Endothelial cell (in vitro differentiated cells): ENCODE measurements at regions not wholly inside any gene's neighbourhood (a gene's known extent, or its start where the extent isn't known, plus 50 kb on each side); places are given as distances from the start of the nearest gene placed in this dataset.

Experiments used
- DNase-seq: peaks from one replicate; pipeline ENCODE4 v3.0.0; 2021; ENCODE audit warnings: low spot score
- H3K27ac Mint-ChIP-seq: one replicate; pipeline ENCODE4 v1.8.0; 2021; ENCODE audit warnings: mixed read lengths, inconsistent platforms; ENCODE audit not compliant: unreplicated experiment
- H3K27me3 Mint-ChIP-seq: one replicate; pipeline ENCODE4 v1.8.0; 2021; ENCODE audit warnings: mild to moderate bottlenecking, moderate library complexity, mixed read lengths, inconsistent platforms; ENCODE audit not compliant: unreplicated experiment
- H3K36me3 Mint-ChIP-seq: one replicate; pipeline ENCODE4 v1.8.0; 2021; ENCODE audit warnings: mild to moderate bottlenecking, low read depth, mixed read lengths, inconsistent platforms; ENCODE audit not compliant: unreplicated experiment
- H3K4me1 Mint-ChIP-seq: one replicate; pipeline ENCODE4 v1.8.0; 2021; ENCODE audit warnings: mild to moderate bottlenecking, mixed read lengths, inconsistent platforms; ENCODE audit not compliant: unreplicated experiment
- H3K4me3 Mint-ChIP-seq: one replicate; pipeline ENCODE4 v1.8.0; 2021; ENCODE audit warnings: mild to moderate bottlenecking, mixed read lengths, inconsistent platforms; ENCODE audit not compliant: unreplicated experiment
- H3K9me3 Mint-ChIP-seq: one replicate; pipeline ENCODE4 v1.8.0; 2021; ENCODE audit warnings: mixed read lengths, inconsistent platforms; ENCODE audit not compliant: unreplicated experiment
- TF ChIP-seq, protein P1 (sequence below): fragments of 200-600 bp; sonication (generic); IDR thresholded peaks from one replicate; pipeline ENCODE4 v1.5.0; 2021; ENCODE audit warnings: antibody characterized with exemption; ENCODE audit not compliant: unreplicated experiment

DNA sequence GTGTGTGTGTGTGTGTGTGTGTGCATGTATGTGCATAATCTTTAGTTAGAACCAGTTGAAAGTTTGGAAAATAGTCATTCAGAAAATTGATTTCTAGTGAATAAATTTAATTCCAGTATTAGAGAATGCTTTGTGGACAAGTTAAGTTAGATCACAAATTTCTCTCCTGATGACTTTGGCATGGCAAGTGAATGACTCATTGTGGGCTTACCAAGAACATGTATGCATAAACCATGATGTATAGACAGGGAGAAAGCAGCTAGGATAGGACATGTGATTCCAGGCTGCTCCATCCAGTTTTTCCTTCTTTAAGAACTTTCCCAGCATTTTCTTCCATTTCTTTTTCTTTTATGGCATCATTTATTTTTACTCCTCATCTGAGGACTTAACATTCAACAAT, 85.7 kb upstream of the SGCD start:
- Mint-ChIP-seq H3K27ac (no peak overlapping the region), H3K27me3 (no peaks in the 10 kb centered on the region), H3K9me3 (no peaks in the 10 kb centered on the region), H3K4me3 (no peak overlapping the region), H3K4me1 (no peaks in the 10 kb centered on the region), H3K36me3 (no peaks in the 10 kb centered on the region)
- TF ChIP-seq, protein P1, sequence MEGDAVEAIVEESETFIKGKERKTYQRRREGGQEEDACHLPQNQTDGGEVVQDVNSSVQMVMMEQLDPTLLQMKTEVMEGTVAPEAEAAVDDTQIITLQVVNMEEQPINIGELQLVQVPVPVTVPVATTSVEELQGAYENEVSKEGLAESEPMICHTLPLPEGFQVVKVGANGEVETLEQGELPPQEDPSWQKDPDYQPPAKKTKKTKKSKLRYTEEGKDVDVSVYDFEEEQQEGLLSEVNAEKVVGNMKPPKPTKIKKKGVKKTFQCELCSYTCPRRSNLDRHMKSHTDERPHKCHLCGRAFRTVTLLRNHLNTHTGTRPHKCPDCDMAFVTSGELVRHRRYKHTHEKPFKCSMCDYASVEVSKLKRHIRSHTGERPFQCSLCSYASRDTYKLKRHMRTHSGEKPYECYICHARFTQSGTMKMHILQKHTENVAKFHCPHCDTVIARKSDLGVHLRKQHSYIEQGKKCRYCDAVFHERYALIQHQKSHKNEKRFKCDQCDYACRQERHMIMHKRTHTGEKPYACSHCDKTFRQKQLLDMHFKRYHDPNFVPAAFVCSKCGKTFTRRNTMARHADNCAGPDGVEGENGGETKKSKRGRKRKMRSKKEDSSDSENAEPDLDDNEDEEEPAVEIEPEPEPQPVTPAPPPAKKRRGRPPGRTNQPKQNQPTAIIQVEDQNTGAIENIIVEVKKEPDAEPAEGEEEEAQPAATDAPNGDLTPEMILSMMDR = no peak
- no peak for DNase-seq

DNA sequence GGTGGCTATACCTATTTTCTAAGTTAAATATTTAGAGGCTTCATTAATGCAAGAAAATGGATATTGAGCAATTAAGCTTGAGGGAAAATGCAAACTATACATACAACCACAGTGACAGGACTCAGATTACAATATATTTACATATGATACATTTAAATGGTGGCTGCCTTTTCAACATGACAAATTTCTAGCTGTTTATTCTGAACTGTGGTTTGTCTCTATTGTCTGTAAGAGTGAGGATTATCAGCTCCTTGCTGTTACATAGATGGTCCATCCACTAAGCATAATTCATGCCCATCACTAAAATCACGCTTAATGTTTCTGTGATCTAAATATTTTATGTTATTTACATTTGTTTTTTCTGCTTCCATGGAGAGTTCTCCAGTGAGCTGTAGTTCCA, 81.1 kb upstream of the SGCD start:
- DNase-seq = no peak
- H3K9me3 Mint-ChIP-seq = no peaks in the 10 kb centered on the region
- TF ChIP-seq, protein P1 = no peak
- no peaks in the 10 kb centered on the region for H3K4me1 Mint-ChIP-seq
- no peak overlapping the region for H3K27ac Mint-ChIP-seq
- no peaks in the 10 kb centered on the region for H3K27me3 Mint-ChIP-seq
- H3K36me3 Mint-ChIP-seq = no peaks in the 10 kb centered on the region
- no peak overlapping the region for H3K4me3 Mint-ChIP-seq

DNA sequence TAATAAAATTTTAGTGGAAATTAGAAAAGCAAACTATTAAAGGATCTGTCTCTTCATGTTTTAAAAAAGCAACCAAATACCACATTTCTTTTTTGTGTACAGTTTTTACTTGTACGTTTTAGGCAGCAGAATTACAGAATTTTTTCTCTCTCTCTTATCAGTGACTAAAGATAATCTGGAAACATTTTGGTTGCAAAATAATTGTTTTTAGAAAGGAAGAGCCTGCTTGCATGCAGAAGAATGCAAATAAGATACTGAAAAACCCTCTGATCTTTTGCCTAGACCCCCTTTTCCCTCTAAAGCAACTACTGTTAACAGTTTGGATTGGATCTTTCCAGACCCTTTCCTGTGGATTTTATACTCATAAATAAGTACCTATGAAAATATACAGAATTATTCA, 75.9 kb upstream of the SGCD start:
- DNase-seq = no peak
- no peaks in the 10 kb centered on the region for H3K9me3 Mint-ChIP-seq
- H3K36me3 Mint-ChIP-seq = no peaks in the 10 kb centered on the region
- H3K27me3 Mint-ChIP-seq = no peaks in the 10 kb centered on the region
- H3K27ac Mint-ChIP-seq = no peak overlapping the region
- TF ChIP-seq, protein P1 = no peak
- no peaks in the 10 kb centered on the region for H3K4me1 Mint-ChIP-seq
- H3K4me3 Mint-ChIP-seq = no peak overlapping the region

DNA sequence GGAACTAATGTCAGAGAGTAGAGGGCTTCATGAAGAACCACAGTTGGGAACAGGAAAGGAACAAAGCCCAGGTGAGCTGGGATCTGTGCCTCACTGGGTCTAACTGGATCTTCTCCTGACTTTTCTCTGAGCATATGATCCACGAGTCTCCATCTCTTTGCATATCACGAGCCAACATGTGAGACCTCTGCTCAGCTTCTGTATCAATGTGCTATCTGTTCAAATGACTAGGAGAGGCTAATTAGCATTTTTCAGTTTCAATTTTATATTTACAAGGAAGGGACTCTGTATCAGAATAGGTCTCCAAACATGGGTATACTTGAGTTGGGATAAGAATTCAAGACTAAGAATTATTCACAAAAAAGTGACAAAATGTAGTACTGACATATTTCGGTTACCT, 73.8 kb upstream of the SGCD start:
- no peak overlapping the region for H3K4me3 Mint-ChIP-seq
- H3K27me3 Mint-ChIP-seq = no peaks in the 10 kb centered on the region
- no peak overlapping the region for H3K27ac Mint-ChIP-seq
- TF ChIP-seq, protein P1 = no peak
- H3K36me3 Mint-ChIP-seq = no peaks in the 10 kb centered on the region
- H3K4me1 Mint-ChIP-seq = no peaks in the 10 kb centered on the region
- no peaks in the 10 kb centered on the region for H3K9me3 Mint-ChIP-seq
- no peak for DNase-seq

DNA sequence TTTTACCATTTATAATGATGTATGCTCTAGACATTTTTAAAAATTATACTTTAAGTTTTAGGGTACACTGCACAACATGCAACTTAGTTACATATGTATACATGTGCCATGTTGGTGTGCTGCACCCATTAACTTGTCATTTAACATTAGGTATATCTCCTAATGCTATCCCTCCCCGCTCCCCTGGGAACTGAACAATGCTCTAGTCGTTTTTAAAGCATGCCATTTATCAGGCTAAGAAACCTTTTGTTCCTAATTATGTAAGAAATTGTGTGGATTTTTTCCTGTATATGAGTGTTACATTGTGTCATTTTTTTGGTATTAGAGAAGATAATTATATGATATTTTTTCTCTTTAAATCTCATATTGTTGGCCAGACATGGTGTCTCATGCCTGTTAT, 72.8 kb upstream of the SGCD start:
- no peaks in the 10 kb centered on the region for H3K36me3 Mint-ChIP-seq
- TF ChIP-seq, protein P1 = no peak
- no peak for DNase-seq
- H3K27me3 Mint-ChIP-seq = no peaks in the 10 kb centered on the region
- H3K9me3 Mint-ChIP-seq = no peaks in the 10 kb centered on the region
- H3K4me1 Mint-ChIP-seq = no peaks in the 10 kb centered on the region
- H3K27ac Mint-ChIP-seq = no peak overlapping the region
- no peak overlapping the region for H3K4me3 Mint-ChIP-seq
